H9 (cell line): ENCODE measurements at regions not wholly inside any gene's neighbourhood (a gene's known extent, or its start where the extent isn't known, plus 50 kb on each side); places are given as distances from the start of the nearest gene placed in this dataset.

ENCODE experiments used
- DNase-seq: peaks from one replicate; pipeline ENCODE4 v3.0.0-alpha.2; 2017
- H2AFZ ChIP-seq: one replicate; pipeline ENCODE4 v1.6.1; 2013; ENCODE audit warnings: mild to moderate bottlenecking, low read length, control low read depth, moderate library complexity
- H2AK5ac ChIP-seq: 2 replicates; pipeline ENCODE4 v1.6.1; 2013; ENCODE audit warnings: low read length, control low read depth, mixed read lengths; ENCODE audit not compliant: insufficient read length
- H2BK120ac ChIP-seq: one replicate; pipeline ENCODE4 v1.6.1; 2013; ENCODE audit warnings: low read depth, mild to moderate bottlenecking, low read length, control low read depth, inconsistent platforms; ENCODE audit not compliant: poor library complexity, severe bottlenecking
- H2BK12ac ChIP-seq: 2 replicates; pipeline ENCODE4 v1.6.1; 2013; ENCODE audit warnings: low read length, control low read depth, mixed read lengths, low read depth; ENCODE audit not compliant: insufficient read length
- H2BK15ac ChIP-seq: 2 replicates; pipeline ENCODE4 v1.6.1; 2013; ENCODE audit warnings: low read depth, low read length, control low read depth
- H2BK20ac ChIP-seq: one replicate; pipeline ENCODE4 v1.6.1; 2013; ENCODE audit warnings: low read depth, mild to moderate bottlenecking, low read length, control low read depth, inconsistent platforms; ENCODE audit not compliant: poor library complexity, severe bottlenecking
- H2BK5ac ChIP-seq: 2 replicates; pipeline ENCODE4 v1.6.1; 2013; ENCODE audit warnings: low read length, control low read depth, mixed read lengths; ENCODE audit not compliant: insufficient read length
- H3K14ac ChIP-seq: 2 replicates; pipeline ENCODE4 v1.6.1; 2013; ENCODE audit warnings: low read length, control low read depth; ENCODE audit not compliant: insufficient read depth
- H3K18ac ChIP-seq: 2 replicates; pipeline ENCODE4 v1.6.1; 2013; ENCODE audit warnings: low read depth, mild to moderate bottlenecking, mixed read lengths, low read length, control low read depth; ENCODE audit not compliant: insufficient read length
- H3K23ac ChIP-seq: 2 replicates; pipeline ENCODE4 v1.6.1; 2013; ENCODE audit warnings: low read length, control low read depth, mixed read lengths, low read depth; ENCODE audit not compliant: insufficient read length
- H3K23me2 ChIP-seq: 2 replicates; pipeline ENCODE4 v1.6.1; 2013; ENCODE audit warnings: low read depth, mild to moderate bottlenecking, mixed read lengths, low read length, control low read depth; ENCODE audit not compliant: insufficient read length, poor library complexity, severe bottlenecking
- H3K27ac ChIP-seq: 2 replicates; pipeline ENCODE4 v1.5.1; 2013; ENCODE audit warnings: low read length, control low read depth, mixed read lengths, low read depth; ENCODE audit not compliant: insufficient read length
- H3K27me3 ChIP-seq: 2 replicates; pipeline ENCODE4 v1.6.1; 2013; ENCODE audit warnings: low read length, control low read depth, inconsistent platforms; ENCODE audit not compliant: insufficient read depth
- H3K4ac ChIP-seq: 2 replicates; pipeline ENCODE4 v1.6.1; 2013; ENCODE audit warnings: low read depth, mild to moderate bottlenecking, control low read depth, inconsistent platforms, low read length, moderate library complexity
- H3K4me1 ChIP-seq: 2 replicates; pipeline ENCODE4 v1.6.1; 2013; ENCODE audit warnings: low read length, control low read depth, inconsistent platforms; ENCODE audit not compliant: insufficient read depth
- H3K4me2 ChIP-seq: 2 replicates; pipeline ENCODE4 v1.6.1; 2013; ENCODE audit warnings: low read length, control low read depth, mixed read lengths; ENCODE audit not compliant: insufficient read length, insufficient read depth
- H3K56ac ChIP-seq: 2 replicates; pipeline ENCODE4 v1.6.1; 2013; ENCODE audit warnings: low read depth, mild to moderate bottlenecking, mixed read lengths, low read length, control low read depth; ENCODE audit not compliant: insufficient read length
- H3K79me1 ChIP-seq: 2 replicates; pipeline ENCODE4 v1.6.1; 2013; ENCODE audit warnings: low read depth, mild to moderate bottlenecking, moderate library complexity, low read length, control low read depth, inconsistent platforms; ENCODE audit not compliant: insufficient read depth, poor library complexity, severe bottlenecking
- H3K79me2 ChIP-seq: 2 replicates; pipeline ENCODE4 v1.6.1; 2013; ENCODE audit warnings: low read length, control low read depth, inconsistent platforms; ENCODE audit not compliant: insufficient read depth
- H3K9ac ChIP-seq: 2 replicates; pipeline ENCODE4 v1.6.1; 2013; ENCODE audit warnings: low read length, control low read depth, mixed read lengths; ENCODE audit not compliant: insufficient read length; ENCODE audit errors: extremely low read depth
- H3K9me3 ChIP-seq: one replicate; pipeline ENCODE4 v1.6.1; 2013; ENCODE audit warnings: low read depth, low read length, inconsistent platforms; ENCODE audit not compliant: control insufficient read depth
- H3T11ph ChIP-seq: one replicate; pipeline ENCODE4 v1.6.1; 2013; ENCODE audit warnings: mild to moderate bottlenecking, low read length, control low read depth, inconsistent platforms
- H4K20me1 ChIP-seq: one replicate; pipeline ENCODE4 v1.6.1; 2013; ENCODE audit not compliant: control insufficient read depth, insufficient read length, insufficient read depth
- H4K5ac ChIP-seq: 2 replicates; pipeline ENCODE4 v1.6.1; 2013; ENCODE audit warnings: low read depth, mild to moderate bottlenecking, mixed read lengths, low read length, control low read depth; ENCODE audit not compliant: insufficient read length
- H4K8ac ChIP-seq: replicated peaks from 2 replicates; pipeline ENCODE4 v1.6.1; 2013; ENCODE audit warnings: low read length, control low read depth, mixed read lengths, low read depth; ENCODE audit not compliant: insufficient read length
- H4K91ac ChIP-seq: 2 replicates; pipeline ENCODE4 v1.6.1; 2013; ENCODE audit warnings: low read depth, mild to moderate bottlenecking, moderate library complexity, mixed read lengths, low read length, control low read depth; ENCODE audit not compliant: insufficient read length
- H3K27ac Mint-ChIP-seq, 3 experiments: 2 replicates in 2 of 3; 3 replicates in 1 of 3; pipeline ENCODE4 v1.8.0; 2020 to 2021; ENCODE audit warnings: mixed read lengths in 3 of 3, mild to moderate bottlenecking in 1 of 3, moderate library complexity in 1 of 3
- H3K27me3 Mint-ChIP-seq: 2 replicates; pipeline ENCODE4 v1.8.0; 2021; ENCODE audit warnings: low read depth, mild to moderate bottlenecking, moderate library complexity, mixed read lengths
- H3K36me3 Mint-ChIP-seq, 3 experiments: 2 replicates in 2 of 3; 3 replicates in 1 of 3; pipeline ENCODE4 v1.8.0; 2020 to 2021; ENCODE audit warnings: low read depth in 3 of 3, mixed read lengths in 3 of 3; ENCODE audit not compliant: insufficient read depth in 1 of 3
- H3K4me1 Mint-ChIP-seq, 2 experiments: 2 replicates each; pipeline ENCODE4 v1.8.0; 2020; ENCODE audit warnings: mixed read lengths in 2 of 2
- H3K4me3 Mint-ChIP-seq, 2 experiments: 2 replicates in 1 of 2; 3 replicates in 1 of 2; pipeline ENCODE4 v1.8.0; 2020 to 2021; ENCODE audit warnings: mild to moderate bottlenecking in 2 of 2, mixed read lengths in 2 of 2, moderate library complexity in 1 of 2
- H3K9me3 Mint-ChIP-seq, 2 experiments: 2 replicates in 1 of 2; 3 replicates in 1 of 2; pipeline ENCODE4 v1.8.0; 2020; ENCODE audit warnings: mild to moderate bottlenecking in 2 of 2, mixed read lengths in 2 of 2, moderate library complexity in 1 of 2
- WGBS: extraction: QIAGEN DNeasy Blood & Tissue Kit; methylation state at CpG from one replicate; pipeline ENCODE4 v1.1.7; 2013; ENCODE audit warnings: missing lambda C conversion rate, low lambda C conversion rate, mixed read lengths; ENCODE audit not compliant: insufficient read length; ENCODE audit errors: extremely low coverage; 5-methylcytosine and 5-hydroxymethylcytosine counted together
- TF ChIP-seq, protein P1 (sequence below): fragments of 200-600 bp; sonication (generic); conservative IDR thresholded peaks from 3 replicates; pipeline ENCODE4 v1.8.0; 2021; ENCODE audit warnings: antibody characterized with exemption, mild to moderate bottlenecking

DNA sequence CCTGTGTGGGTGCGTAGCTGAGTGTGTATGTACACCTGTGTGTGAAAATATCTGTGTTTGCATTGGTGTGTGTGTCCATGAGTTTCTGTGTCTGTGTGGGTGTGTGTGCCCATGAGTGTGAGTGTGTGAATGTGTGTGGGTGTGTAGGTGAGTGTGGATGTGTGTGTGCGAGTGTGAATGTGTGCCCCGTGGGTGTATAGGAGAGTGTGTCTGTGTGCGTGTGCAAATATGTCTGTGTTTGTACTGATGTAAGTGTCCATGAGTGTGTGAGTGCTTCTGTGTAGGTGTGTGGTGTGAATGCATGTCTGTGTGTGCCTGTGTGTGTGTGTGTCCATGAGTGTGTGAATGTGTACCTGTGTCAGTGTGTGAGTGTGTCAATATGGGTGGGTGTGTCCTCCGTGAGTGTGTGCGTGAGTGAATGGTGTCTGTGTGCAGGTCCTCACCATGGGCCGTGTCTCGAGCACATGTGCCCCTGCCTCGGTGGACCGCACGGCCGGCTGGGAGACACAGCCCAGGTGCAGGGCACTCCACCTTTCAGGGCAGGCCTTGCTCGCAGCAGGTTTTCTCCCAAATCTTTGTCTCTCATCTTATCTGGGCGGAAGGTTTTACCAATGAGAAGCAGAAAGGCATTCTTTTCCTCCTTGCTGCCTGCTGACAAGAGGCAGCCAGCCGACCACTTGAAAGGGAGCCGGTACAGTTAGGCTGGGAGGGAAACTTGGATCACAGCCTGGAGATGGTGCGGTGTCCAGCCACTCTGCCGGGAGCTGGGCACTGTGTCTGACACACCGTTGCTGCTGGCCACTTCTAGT, 107.1 kb upstream of the FAM20C start:
- Mint-ChIP-seq H3K27me3 (peaks cover 5% of the 10 kb centered on the region; the same call in 1 of the 2 replicates), H3K9me3 (no peaks in the 10 kb centered on the region), H3K4me3 (no peak overlapping the region), H3K27ac (peak overlapping the region; percentile 2 to 39 (median 15); a peak in 6 of 7 replicates), H3K36me3 (peaks cover 0 to 1% (median 0%) of the 10 kb centered on the region in 3 experiments; a peak in 1 of 7 replicates), H3K4me1 (peaks cover 46 to 49% of the 10 kb centered on the region in 2 experiments)
- Histone ChIP-seq H2BK5ac (no peak overlapping the region), H3K23ac (no peak overlapping the region), H3T11ph (no peak overlapping the region), H3K9ac (no peak overlapping the region), H3K56ac (no peak overlapping the region), H2BK20ac (no peak overlapping the region), H4K5ac (no peak overlapping the region), H4K20me1 (no peaks in the 10 kb centered on the region), H3K4me1 (peaks cover 3% of the 10 kb centered on the region; the same call in 1 of the 2 replicates), H3K18ac (no peak overlapping the region), H2AFZ (no peak overlapping the region), H3K4ac (no peak overlapping the region), H3K23me2 (no peaks in the 10 kb centered on the region), H2AK5ac (no peak overlapping the region), H4K91ac (no peak overlapping the region), H3K14ac (no peak overlapping the region), H2BK15ac (no peak overlapping the region), H3K79me1 (no peaks in the 10 kb centered on the region), H4K8ac (no peak overlapping the region), H3K27me3 (no peaks in the 10 kb centered on the region), H2BK12ac (no peak overlapping the region), H3K27ac (no peak overlapping the region), H2BK120ac (no peak overlapping the region), H3K4me2 (no peak overlapping the region), H3K9me3 (no peaks in the 10 kb centered on the region), H3K79me2 (no peaks in the 10 kb centered on the region; the same call in 1 of the 2 replicates)
- DNase-seq: peak; percentile 25
- WGBS: no CpG with 5 or more reads among the region's 19 CpGs
- TF ChIP-seq, protein P1, sequence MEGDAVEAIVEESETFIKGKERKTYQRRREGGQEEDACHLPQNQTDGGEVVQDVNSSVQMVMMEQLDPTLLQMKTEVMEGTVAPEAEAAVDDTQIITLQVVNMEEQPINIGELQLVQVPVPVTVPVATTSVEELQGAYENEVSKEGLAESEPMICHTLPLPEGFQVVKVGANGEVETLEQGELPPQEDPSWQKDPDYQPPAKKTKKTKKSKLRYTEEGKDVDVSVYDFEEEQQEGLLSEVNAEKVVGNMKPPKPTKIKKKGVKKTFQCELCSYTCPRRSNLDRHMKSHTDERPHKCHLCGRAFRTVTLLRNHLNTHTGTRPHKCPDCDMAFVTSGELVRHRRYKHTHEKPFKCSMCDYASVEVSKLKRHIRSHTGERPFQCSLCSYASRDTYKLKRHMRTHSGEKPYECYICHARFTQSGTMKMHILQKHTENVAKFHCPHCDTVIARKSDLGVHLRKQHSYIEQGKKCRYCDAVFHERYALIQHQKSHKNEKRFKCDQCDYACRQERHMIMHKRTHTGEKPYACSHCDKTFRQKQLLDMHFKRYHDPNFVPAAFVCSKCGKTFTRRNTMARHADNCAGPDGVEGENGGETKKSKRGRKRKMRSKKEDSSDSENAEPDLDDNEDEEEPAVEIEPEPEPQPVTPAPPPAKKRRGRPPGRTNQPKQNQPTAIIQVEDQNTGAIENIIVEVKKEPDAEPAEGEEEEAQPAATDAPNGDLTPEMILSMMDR: no peak
